Medulla oblongata (tissue), 1 donor: ENCODE measurements at regions not wholly inside any gene's neighbourhood (a gene's known extent, or its start where the extent isn't known, plus 50 kb on each side); places are given as distances from the start of the nearest gene placed in this dataset.

Source experiments
- DNase-seq: peaks from one replicate; pipeline ENCODE4 v3.0.0-alpha.2; 2015; ENCODE audit errors: extremely low spot score

DNA sequence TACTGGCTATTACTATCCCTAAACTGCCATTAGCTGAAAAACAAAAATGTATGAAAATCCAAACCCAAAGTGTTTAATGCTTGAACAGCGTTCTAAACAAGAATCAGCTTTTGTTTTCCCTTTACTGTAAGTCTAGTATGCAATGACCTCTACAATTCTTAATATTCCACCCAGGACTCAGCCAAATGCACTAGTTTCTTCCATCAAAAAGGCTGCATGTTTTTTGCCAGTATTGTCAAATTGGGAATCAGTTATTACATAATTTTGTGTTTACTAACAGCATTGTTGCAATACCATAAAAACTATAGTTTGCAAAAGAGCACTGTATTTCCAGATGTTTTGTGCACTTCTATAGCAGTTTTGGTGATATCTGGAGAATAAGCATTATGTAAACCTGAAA is 634.5 kb downstream of the LTN1 start:
- DNase-seq = no peak

DNA sequence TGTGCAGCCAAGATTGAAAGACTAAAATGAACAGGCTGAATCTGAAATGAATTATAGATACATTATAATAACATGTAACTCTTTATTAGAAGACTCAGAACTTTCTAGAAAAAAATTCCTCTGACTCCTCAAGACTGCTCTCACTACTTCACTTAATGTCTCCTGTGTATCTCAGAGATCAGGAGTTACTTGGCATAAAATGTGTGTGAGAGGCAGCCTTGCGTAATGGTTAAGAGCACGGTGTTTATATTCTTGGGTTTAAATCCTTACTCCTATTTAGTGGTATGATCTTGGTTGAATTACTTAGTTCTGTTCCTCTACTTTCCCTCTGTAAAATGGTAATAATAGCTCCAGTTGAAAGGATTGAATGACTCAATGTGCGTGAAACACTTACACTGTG is 634.9 kb downstream of the LTN1 start:
- DNase-seq = no peak

DNA sequence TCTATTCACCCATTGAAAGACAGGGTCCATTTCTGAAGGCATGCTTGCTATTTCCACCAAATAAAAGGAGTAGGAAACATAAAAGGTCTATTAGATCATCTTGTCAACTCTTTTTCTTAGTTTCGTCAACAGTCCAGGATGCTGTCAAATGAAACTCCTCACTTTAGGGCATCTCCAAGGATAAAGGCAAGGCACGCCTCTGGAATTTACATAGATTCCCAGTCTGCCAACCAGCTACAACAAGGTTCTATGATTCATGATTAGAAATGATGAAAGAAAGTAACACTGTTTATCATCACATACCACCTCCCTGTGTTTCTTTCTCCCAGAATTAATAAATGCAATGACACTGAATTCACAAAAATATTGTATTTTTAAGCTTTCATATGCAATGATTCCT is 636.3 kb downstream of the LTN1 start:
- no peak for DNase-seq

DNA sequence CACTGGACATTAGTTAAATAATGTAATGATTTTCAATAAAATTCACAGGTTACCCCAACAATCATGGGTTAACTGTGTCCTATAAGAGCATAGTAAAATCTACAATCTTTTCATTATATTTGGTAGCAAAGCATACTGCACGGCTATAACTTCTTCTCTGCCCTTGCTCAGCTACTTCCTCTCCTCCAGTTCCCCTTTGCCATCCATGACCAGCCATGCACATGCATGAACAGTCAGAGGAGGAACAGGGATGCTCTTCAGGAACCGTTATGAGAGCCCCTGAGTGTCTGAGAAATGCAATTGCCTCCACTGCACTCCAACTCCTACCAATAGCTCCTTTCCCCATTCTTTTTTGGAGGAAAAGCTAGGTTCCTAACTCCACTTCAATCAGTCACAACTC is 646.7 kb downstream of the LTN1 start:
- no peak for DNase-seq

DNA sequence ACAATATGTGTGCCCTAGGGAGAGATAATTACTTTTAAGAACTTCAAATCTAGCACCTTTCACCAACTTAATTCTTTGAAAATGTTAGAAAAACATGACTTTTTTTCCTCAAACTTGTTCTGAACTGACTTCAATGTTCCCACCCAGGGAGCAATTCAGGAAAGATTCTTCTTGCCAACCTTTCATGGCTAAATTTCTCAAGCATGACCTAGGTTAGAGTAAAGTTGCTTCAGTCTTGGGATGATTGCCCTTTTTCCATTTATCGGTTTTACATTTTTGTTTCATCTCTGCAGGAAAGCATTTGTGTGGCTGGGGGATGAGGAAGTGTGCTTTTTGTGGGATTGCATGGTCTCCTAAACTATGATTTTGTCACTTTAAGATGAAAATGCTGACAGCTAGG is 647.7 kb downstream of the LTN1 start:
- DNase-seq = no peak

DNA sequence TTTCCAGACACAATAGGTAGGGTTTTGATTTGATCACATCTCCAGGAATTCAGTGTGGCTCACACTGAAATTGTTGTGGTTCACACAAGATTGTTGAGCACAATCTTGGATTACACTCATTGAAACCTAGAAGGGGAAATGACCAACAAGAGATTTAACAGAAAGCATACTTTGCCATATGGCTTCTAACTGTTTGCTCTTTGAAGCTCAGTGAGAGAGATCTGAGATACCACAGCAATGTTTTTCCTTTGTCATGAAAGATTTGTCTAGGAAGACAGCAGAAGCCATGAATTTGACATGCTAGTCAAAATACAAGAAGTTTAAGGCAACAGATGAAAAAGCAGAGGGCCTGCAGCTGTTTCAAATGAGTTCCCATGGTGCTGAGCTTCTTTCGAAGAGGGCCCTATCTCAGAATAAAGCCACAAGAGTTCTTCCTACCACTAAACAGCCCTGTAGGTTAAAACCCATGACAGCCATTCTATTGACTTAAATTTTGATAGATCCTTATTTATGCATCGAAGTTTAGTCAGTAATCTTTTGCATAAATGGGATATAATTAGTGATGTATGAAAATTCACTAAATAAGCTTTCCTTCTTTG is 650.4 kb downstream of the LTN1 start:
- DNase-seq = no peak

DNA sequence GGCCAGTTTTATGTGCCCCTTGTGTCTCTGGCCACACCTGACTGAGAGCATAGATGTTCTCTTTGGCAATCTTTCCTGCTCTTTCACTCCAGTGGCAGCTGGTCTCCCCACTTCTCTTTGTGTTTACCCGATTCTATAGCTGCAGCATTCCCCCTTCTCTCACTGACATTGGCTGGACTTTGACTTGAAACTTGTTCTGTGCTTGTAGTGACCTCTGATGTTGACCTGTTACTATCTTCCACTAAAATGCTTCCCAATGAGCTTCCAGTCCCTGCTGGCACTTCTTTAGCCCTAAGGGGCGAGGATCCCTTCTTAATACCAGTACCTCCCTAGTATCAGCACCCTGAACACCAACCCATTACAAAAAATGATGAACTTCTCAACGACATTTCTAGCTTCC is 653.3 kb downstream of the LTN1 start:
- DNase-seq = no peak

DNA sequence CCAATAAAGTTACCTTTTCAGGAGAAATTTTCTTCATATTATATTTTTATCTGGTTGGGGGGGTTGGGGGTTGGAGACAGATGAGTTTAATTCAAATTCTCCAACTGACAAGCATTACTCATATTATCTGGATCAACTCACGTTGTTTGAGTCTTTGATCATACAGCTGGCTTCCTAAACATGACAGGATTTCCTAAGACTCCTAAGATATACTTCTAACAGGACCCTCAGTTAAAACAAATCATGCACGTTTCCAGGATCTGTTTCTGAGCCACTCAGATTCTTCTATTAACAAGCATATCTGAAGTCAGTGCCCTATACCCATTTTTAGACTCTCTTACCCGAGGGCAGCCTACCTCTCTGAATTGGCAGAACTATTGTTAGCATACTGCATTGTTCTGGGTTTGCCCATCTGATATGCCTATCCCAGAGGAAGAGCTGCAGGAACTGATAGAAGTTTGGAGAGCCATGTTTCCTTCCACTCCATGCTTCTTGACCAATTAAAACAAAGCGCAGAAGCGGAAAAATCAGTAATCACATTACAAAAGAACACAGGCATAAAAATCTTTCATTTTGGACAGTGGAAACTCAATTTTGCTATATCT is 653.9 kb downstream of the LTN1 start:
- no peak for DNase-seq

DNA sequence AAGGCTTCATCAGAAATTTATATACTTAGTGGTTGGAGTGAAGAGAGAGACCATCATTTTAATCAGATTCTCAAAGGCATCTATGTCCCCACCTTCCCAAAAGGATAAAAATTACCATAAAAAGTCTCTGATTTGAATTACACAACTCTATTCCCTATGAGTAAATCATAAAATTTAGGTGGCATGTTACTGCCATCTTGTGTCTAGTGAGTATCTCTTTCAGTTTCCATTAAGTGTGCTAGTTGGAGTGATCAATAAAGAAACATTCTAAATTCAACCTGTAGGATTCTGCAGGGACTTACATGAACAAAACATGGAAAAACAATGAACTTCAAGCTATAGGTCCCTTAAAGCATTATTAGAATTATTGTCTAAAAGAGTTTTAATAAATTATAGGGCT is 655.4 kb downstream of the LTN1 start:
- peak; percentile 72 for DNase-seq

DNA sequence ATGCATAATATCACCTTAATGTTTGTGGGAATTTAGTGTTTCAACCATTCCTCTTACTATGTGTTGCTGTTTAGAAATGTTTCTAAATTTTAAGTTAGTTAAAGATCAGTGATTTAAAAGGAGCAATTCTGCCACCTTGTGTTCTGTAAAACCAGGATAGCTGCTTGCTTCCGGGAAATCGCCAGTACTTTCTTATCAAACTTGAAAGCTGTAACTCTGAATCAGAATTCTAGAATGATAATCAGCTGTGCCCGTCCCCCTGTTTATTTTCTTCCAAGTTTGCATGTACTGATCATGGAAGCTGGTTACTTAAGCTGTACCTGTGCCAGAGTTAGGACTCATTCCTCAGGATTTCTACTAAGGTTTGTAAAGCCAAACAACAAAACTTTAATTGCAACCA is 656.4 kb downstream of the LTN1 start:
- DNase-seq = peak; percentile 81

DNA sequence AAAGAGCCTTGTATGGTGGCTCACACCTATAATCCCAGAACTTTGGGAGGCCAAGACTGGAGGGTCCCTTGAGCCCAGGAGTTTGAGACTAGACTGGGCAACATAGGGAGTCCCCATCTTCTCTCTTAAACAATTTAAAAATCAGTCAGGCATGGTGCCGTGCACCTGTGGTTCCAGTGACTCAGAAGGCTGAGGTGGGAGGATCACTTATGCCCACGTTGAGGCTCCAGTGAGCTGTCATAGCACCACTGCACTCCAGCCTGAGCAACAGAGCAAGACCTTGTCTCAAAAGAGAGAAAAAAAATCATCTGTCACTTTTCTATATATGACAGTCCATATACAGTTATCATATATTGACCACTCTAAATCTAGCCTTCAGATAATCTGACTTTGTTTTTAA is 658.3 kb downstream of the LTN1 start:
- no peak for DNase-seq

DNA sequence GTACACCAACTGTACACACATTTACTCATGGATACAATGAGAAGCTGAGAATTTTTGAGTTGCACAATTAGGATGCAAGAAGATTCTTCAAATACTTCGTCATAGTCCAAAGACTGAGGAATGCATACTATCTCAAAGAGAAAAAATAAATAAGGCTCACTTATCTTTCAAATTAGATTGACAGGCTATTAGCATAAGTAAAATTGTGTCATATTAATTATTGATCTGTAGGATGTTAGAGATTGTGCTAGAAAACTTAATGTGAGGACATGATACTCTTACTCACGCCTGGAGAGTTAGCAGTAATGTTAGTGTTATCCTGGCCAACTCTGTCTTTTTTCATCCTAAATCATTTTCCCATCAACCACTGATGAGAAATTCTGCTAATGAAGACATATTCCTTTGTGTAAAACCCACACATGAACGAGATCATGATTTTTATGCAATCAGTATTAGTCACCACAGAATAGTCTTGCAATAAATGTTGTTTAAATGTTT is 659.0 kb downstream of the LTN1 start:
- DNase-seq = no peak

DNA sequence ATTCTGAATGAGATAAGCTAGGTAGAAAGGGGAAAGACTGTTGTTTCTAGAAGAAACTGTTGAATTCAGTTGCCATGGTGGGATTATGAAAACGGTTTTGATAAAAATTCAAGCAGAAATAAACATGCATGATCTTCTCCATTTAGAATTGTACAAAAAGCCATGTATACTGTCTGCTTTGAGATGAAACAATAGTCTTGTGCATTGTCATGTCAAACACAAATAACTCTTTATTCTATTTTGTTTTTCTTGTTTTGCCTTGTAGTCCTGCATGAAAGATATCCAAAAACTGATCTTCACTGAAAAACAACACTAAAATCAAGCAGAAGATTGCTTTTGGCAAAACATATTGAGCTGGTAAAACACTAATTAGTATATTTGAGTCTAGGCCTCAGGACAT is 659.9 kb downstream of the LTN1 start:
- DNase-seq = peak; percentile 63

DNA sequence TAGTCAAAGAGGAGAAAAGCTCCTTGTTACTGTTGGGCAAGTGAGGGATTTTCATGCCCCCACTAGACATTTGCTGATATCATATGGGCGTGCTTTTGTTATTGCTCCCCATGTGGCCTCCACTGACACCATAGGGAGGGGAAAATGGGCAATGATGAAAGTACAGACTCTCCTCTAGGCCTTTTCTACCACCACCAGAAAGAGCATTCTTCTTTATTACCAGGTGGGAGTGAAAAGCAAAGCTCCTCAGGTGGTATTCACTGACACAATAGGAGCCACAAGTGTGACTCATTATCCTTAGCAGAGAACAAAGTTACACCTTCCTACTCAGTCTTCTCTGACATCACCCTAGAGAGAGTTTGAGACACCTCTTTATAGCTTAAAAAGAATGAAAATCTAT is 667.1 kb downstream of the LTN1 start:
- DNase-seq = no peak

DNA sequence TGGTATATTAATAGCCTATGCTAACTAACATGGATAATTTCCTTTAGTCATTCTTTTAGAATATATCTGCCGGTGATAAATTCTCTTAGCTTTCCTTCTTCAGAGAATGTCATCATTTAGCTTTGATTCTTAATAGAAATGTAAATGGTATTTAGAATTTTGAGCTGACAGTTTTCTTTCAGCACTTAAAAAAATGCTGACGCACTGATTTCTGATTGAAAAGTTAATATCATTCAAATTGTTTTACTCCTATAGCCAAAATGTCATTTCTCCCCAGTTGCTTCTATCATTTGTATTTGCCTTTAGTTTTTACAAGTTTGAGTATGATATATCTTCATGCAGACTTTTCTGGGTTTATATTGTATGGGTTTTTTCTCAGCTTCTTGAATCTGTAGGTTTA is 668.0 kb downstream of the LTN1 start:
- DNase-seq = no peak

DNA sequence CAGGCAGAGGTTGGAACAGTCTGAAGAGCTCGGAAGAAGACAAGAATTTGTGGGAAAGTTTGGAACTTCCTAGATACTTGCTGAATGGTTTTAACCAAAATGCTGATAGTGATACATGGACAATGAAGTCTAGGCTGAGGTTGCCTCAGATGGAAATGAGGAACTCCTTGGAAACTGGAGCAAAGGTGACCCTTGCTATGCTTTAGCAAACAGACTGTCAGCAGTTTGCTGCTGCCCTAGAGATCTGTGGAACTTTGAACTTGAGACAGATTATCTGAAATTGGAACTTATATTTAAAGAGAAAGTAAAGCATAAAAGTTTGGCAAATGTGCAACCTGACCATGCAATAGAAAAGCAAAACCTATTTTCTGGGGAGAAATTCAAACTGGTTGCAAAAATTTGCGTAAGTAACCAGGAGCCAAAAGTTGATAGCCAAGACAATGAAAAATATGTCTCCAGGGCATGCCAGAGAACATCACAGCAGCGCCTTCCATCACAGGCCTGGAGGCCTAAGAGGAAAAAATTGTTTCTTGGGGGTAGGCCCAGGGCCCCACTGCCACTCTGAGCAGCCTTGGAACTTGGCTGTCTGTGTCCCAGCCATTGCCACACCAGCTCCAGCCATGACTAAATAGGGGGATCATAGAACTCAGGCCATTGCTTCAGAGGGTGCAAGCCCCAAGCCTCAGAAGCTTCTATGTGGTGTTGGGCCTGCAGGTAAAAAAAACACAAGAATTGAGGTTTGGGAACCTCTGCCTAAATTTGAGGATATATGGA is 675.3 kb downstream of the LTN1 start:
- DNase-seq = no peak

DNA sequence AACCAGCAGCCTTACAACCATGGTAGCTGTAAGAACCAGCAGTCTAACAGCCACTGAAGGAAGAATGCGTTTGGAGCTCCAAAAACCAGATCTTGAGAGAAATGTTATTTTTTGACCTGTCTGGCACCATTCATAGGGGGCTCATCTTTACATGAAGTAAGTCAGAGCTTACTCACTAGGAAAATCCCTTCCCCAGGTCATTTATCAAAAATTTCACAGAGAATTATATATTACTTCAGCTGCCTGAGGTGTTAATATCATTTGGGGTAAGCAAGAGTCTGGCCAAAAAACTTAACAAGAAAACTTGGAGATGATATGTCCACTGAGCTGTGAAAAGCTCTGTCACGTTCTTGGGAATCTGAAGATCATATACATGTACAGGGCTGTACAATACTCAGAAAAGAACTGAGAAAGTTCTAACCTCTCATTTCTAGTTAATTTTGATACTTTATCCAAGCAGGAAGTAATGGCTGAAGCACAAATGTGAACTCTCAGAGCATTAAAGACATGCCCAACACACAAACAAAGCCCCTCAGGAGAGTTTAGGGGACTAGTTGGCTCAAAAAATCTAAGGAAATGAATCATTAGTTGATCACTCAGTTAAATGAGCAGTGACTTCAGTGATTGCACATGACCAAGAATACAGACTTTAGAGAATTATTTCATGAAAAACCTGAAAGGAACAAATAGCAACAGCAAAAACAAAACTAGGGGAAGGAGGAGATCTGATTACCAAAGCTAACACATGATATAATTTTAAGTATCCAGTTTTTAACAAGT is 681.1 kb downstream of the LTN1 start:
- no peak for DNase-seq

DNA sequence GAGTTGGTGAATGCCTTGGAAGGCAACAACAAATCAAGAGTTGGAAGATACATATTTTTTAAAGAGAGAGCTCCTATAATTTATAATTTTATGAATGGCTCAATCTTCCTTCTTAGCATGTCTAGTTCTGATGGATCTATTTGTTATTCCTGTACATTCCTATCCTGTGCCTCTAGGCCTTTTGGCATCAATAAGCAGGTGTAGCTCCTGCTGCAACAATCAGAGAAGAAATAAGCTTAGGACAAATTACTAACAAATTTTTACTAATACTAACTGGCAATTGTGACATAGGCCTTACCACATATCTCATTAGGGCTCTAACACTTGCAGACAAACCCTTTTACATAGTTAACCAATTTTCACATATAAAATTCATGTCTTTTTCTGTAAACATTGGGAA is 682.0 kb downstream of the LTN1 start:
- no peak for DNase-seq

DNA sequence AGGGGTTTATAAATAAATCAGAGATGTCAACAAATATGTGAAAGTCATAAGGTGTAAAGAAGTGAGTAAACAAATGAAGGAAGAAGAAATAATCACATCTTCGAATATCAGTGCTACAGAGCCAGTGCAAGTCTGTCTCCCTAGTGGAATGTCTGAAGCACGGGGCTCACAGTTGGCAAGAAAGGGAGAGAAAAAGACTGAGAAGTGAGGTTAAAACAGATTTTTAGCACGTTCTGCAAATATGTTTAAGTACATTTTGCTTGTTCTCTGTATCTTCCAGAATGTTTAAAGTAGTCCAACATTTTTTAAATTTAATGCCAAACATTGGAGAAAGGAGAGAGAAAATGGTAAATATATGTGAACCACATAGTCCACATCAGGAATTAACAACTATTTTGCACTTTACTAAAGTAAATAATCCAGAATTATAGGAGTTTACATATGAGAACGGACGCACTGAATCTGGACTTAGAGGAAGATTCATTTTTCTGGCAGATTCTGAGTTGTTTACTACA is 682.4 kb downstream of the LTN1 start:
- DNase-seq = no peak

DNA sequence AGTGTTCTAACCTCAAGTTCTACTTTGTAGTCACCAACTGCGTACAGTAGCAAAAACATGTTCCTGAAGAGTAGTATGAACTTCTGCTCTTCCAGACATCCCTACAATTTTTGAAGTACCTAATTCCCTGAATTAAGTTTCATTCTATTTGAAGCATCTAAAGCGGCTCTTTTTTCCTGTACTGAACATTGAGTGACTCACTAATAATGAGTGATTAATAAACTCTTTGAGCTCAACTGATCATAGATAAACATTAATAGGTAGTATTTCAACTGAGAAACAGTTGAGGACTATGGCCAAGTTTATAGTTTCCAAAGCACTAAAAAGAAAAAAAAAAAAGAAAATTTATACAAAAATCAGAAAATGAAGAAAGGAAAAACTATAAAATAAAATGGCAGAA is 683.1 kb downstream of the LTN1 start:
- no peak for DNase-seq

DNA sequence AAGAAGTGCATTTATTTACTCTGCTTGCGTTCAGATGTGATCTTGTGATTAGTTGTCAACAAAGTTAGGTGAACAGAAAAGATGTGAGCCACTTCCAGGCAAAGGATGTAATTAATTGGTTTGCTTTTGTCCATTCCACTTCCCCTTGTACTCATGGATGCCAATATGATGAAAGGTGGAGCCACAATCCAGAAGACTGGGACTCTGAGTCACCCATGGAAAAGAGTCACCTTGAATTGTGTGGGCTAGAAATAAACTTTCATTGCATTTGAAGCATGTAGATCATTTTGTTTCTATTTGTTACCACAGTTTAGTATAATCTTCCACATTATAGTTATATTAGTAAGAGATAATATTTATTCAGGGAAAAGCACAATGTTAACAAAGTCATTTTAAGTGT is 684.2 kb downstream of the LTN1 start:
- DNase-seq = no peak

DNA sequence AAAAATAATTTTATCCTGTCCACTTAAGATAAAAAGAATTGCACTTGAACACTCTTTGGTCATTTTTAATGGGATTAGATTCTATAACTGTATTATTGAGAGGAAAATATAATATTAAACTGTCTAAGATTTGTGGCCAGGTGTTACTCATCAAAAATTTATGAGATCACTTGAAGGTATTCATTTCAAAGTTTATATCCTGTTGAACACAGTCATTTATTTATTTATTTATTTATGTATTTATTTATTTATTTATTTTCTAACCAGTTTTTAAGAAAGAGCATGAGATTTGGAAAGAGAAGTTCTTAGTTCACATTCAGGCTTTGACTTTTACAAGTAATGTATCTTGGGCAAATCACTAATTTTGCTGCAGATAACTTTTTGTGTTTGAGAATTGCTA is 692.7 kb downstream of the LTN1 start:
- DNase-seq = no peak
